Fibroblast of upper back skin (primary cell): ENCODE measurements at regions not wholly inside any gene's neighbourhood (a gene's known extent, or its start where the extent isn't known, plus 50 kb on each side); places are given as distances from the start of the nearest gene placed in this dataset.
"Not testable (repeated sequence)": the region's sequence is repeated elsewhere in the genome, so short reads cannot be mapped to it uniquely, and the experiment has no call there.

Experiments used
- DNase-seq: peaks from one replicate; pipeline ENCODE4 v3.0.0-alpha.2; 2013

- DNase-seq: peak; percentile 98
Measured at GRCh38 chr3:193805448-193805847, 212.4 kb downstream of the OPA1 start.

GRCh38 chr3:193808317-193808716 lies 215.3 kb downstream of the OPA1 start:
- DNase-seq: no peak

GRCh38 chr3:193809106-193809505 lies 216.1 kb downstream of the OPA1 start:
- no peak for DNase-seq

- DNase-seq: no peak
Measured at GRCh38 chr3:193812078-193812725, 219.2 kb downstream of the OPA1 start.

- DNase-seq: no peak
Measured at GRCh38 chr3:193812791-193813500, 219.9 kb downstream of the OPA1 start.

- no peak for DNase-seq
Measured at GRCh38 chr3:193813501-193813830, 220.5 kb downstream of the OPA1 start.

GRCh38 chr3:193814166-193814892 lies 221.3 kb downstream of the OPA1 start:
- no peak for DNase-seq

- DNase-seq: no peak
Measured at GRCh38 chr3:193815246-193816027, 222.4 kb downstream of the OPA1 start.

- DNase-seq: no peak
Measured at GRCh38 chr3:193816028-193816395, 223.0 kb downstream of the OPA1 start.

- DNase-seq: peak; percentile 52
Measured at GRCh38 chr3:193816656-193817311, 223.8 kb downstream of the OPA1 start.

- no peak for DNase-seq
Measured at GRCh38 chr3:193819117-193820010, 226.4 kb downstream of the OPA1 start.

- no peak for DNase-seq
Measured at GRCh38 chr3:193821151-193821668, 228.2 kb downstream of the OPA1 start.

- peak; percentile 96 for DNase-seq
Measured at GRCh38 chr3:193822492-193823212, 229.6 kb downstream of the OPA1 start.

GRCh38 chr3:193823213-193823605 lies 230.2 kb downstream of the OPA1 start:
- not testable (repeated sequence) for DNase-seq

- no peak for DNase-seq
Measured at GRCh38 chr3:193824365-193824764, 231.4 kb downstream of the OPA1 start.

GRCh38 chr3:193825617-193826016 lies 232.6 kb downstream of the OPA1 start:
- DNase-seq: no peak

- DNase-seq: peak; percentile 55
Measured at GRCh38 chr3:193826159-193826795, 233.3 kb downstream of the OPA1 start.

GRCh38 chr3:193827040-193827669 lies 234.1 kb downstream of the OPA1 start:
- no peak for DNase-seq

- DNase-seq: no peak
Measured at GRCh38 chr3:193827871-193828270, 234.9 kb downstream of the OPA1 start.

GRCh38 chr3:193828477-193828876 lies 235.5 kb downstream of the OPA1 start:
- DNase-seq: no peak
